HG03025 (cell line): ENCODE measurements at regions not wholly inside any gene's neighbourhood (a gene's known extent, or its start where the extent isn't known, plus 50 kb on each side); places are given as distances from the start of the nearest gene placed in this dataset.

ENCODE experiments used
- ATAC-seq: cut with Tn5 transposase; IDR thresholded peaks from one replicate; pipeline ENCODE4 v1.9.1; 2021; ENCODE audit warnings: mild to moderate bottlenecking, moderate library complexity; ENCODE audit not compliant: unreplicated experiment, low FRiP score

DNA sequence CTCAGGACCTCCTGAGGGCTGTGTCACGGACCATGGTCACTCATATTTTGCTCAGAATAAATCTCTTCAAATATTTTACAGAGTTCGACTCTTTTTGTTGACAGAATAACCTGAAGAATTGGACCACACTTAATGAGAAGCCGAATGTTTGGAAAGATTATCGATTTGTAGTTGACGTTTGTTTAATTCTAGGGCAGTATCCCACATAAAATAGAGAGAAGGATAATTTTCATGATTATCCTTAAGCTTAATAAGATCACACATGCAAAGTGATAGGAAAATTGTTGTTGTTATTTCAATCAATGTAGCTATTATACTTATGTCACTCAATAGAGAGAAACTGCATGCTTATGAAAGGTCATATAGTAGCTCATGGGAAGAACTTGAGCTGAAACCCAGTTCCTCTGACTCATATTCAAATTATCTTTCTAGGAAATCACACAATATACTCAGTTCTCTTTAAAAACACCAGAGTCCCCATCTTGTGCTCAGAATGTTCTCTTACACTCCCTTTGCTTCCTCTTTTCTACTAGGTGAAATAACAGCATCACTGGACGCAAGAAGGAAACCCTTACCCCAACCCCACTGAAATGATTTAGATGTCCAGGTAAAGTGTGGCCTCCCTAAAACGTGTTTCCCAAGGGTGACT, 982.1 kb downstream of the TSN start:
- peak; percentile 85 for ATAC-seq

DNA sequence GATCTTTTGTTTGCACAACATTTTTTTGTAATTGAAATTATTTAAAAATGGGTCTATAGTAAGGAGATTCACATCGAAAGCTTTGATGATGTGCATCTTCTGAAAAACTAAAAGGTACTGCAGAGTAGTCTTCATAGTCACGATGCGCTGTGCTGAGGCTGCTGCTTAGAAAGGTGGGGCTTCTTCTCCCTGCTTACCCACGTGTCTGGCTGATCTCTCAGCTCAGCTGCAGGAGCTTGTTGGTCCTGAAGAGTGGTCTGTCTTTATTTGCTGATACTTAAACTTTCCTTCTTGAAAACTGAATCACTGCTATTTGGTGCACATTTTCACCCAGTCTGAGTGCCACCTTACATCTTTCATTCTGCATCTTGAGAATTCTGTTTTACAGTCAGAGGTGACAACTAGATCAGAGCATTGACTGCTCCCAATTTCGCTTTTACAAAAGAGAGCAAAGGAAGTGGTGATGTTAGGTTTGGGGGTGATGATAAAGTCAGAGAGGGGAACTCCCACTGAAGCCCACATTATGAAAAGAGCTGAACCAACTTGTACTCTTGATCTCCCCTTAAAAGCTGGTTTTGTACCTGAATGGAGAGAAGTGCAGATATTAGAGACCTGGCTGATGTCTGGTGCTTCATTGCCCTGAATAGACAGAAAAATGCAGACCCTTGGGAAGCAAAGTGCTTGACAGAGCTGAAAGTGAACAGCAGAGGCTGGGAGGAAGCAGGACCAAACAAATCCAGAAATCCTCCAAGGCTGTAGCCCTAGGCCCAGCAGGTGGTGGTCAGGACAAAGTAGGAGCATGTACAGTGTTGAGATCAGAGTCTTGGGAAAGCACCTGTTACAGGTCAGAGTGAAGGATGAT, 984.5 kb downstream of the TSN start:
- ATAC-seq, result no peak

DNA sequence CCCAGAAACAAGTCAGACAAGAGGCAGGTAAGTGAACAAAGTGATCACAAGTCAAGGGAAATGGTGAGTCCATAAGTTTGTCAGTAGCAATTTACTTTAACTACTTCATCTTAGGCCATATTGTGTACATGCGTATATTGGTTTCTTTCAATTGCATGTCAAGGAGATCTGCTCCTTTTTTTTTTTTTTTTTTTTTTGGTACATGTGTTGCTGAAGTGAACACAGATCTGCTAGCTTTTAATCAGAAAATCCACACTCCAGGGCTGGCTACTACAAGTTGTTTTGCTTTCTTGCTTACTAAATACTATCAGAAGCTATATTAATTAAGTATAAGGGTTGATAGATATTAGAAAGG, 985.1 kb downstream of the TSN start:
- ATAC-seq, result no peak

DNA sequence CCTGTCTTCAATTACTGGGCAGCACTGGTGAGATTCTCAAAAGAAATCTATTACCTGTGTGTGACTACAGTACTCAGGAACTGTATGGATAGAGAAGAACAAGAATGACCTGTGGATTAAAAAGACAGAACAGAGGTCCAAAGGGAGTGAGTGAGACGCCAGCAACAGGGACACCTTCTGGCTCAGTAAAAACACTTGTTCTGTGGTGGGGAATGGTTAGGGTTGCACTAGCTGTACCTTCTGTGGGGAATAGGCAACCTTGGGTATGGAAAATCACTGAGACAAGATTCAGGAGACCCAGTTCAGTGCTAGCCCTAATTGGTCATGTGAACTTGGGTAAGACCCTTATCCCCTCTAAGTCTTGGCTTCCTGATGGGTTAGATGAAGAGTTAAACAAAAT, 986.0 kb downstream of the TSN start:
- ATAC-seq, result no peak

DNA sequence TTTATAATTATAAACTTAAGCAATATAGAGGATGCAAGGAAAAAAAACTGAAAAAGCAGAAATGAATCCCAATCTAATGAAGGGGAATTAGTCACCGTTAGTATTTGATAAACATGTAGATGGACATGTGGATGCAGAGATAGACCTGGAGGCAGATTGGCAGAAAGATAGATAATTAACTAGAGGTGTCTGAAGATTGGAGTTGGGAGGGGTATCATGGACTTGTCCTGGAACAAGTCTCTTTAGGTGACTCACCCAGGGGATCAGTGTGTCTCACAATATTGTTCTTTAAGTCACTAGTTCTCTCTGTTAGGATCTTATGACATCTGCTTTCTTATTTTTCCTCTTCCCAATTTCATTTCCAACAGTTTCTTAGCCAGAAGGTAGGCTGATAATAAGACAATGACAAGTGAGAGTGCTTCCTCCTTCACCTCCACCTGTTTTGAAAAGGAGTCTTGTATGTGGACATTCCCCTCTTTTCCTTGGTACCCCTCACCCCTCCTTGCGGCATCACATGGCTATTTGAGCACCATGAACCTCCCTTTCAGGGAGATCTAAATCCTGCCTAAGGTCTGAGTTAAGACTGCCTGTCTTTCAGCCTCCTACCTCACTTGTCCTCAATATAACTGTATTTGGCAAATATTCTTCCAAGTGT, 987.7 kb downstream of the TSN start:
- ATAC-seq, result no peak

DNA sequence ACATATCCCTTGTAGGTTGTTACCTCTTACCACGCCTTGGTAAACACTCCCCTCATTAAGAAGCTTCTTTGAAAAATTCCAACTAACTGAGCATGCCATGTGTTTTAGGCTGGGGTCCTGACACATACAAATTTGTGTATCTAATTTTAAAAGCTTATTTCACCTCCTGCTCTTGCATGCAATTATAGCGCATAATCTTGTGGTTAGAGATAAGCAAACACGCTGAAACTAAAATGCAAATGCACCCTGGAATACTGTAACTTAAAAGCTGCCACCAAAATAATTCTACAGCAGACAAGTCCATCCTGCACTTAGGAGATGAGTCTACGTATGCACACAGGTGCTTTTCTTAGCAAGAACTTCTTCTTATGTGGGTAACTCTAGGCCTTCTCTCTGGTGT, 990.2 kb downstream of the TSN start:
- ATAC-seq, result no peak

DNA sequence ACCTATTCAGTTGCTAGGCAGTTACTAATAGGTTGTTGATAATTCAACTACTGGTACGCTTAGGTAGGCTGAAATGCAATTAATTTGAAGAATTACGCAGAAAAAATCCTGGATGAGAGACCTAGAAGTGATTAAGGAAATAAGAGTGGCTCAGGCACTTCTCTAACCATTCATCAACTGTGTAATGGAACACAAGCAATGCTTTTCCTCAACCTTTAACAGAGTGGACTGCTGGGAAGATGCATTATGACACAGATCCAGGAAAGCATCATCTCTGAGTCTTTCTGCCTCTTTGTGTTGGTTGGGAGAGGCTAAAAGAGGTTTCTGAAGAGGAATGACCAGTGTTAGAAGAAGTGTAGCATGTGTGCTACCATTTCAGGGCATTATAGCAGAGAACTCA, 992.2 kb downstream of the TSN start:
- no peak for ATAC-seq

DNA sequence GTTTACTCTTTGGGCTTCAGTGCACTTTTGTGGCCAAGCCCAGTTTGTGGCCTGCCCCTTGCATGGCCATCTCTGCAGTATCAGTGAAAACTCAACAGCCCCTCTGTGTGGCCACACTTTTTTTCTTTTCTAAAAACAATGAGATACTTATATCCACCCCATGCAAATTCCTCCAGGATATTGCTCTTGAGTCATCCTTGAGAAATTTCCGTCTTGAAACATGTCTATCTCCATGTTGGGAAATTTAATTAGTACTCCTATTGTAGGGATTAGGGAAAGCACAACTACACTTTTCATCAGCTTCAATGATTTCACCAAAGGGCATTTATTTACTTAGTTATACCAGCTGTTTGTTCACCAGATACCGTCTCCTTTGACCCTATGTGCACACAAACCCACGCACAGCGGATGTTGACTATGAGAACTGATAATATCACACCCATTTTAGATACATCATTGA, 993.1 kb downstream of the TSN start:
- ATAC-seq, result peak; percentile 35

DNA sequence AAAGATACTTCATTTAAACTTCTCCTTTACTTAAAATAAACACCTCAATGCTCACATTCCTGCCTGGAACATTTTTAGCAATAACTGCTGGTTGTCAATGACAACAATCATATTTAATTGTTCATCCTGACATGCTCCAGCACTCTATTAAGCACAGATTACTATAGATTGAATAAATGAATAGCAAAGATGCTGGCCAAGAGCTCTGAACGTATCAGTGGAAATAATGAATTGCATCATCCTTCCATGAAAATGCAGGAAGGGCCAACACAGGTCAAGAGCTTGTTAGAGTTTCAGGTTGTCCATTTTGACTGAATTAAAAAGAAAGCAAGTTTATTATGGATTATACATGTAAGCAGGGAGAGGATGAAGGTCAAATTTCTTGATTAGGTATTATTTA, 994.0 kb downstream of the TSN start:
- ATAC-seq, result no peak

DNA sequence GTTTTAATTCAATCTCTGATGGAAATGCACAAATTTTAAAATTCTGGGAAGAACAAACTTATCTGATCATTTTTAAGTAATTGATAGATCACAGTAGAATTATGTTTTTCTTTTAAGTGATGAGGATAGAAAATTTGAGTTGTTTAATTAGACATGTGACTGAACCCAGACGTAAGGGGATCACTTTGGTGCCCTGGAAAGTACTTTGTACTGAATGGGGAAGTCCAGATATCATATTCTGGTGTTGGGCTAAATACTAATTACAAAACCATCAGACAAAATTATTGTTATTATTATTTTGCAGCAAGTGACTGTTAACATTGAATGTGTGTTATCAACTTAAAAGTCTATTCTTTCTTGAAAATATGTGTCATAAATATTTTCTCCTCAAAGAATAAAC, 994.6 kb downstream of the TSN start:
- no peak for ATAC-seq

DNA sequence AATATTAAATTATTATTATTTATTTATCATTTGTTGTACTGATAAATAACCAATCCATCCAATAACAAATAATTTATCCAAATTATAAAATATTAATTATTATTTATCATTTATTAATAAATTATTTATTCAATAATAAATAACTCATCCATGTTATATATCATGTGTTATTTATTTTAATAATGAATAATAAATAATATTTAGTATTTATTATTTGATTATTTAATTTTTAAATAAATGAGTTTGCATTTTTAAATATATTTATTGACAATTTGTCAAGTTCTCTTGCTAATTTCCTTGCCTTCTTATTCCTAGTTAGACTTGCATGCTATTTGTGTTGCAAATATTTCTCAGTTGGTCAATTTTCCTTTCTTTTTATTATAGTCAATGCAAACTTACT, 995.4 kb downstream of the TSN start:
- no peak for ATAC-seq

DNA sequence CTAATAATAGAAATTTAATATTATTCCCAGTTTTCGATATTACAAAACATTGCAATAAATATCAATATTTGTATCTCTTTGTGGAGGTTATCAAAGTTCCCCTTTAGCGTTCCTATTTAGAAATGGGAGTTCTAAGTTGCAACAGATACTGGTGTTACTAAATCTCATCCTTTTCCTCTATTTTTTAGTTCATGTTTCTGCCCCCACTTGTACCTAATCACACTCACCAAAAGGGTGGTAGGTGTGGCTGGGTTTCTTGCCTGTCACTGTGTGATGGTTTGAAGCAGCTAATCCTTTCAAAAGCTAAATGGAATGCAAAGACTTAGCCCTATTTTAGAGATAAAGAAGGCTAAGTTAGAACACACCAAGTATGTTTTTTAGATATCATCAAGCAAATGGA, 997.9 kb downstream of the TSN start:
- no peak for ATAC-seq

DNA sequence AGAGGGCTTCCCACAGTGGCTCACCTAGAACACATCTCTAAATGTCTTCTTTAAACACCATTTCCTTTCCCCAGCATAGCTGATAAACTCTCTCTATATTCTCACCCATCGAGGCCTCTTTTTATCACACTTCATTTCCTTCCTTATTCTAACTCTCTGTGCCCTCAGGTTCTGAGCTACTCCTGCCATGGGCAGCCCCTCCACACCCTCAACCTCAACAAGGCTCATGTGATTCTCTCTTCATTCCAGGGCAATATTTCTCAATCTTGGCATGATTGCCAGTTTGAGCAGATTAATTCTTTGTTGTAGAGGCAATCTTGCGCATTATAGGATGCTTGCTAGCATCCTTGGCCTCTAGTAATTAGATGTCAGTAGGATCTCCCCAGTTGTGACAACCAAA, 999.1 kb downstream of the TSN start:
- ATAC-seq, result no peak

DNA sequence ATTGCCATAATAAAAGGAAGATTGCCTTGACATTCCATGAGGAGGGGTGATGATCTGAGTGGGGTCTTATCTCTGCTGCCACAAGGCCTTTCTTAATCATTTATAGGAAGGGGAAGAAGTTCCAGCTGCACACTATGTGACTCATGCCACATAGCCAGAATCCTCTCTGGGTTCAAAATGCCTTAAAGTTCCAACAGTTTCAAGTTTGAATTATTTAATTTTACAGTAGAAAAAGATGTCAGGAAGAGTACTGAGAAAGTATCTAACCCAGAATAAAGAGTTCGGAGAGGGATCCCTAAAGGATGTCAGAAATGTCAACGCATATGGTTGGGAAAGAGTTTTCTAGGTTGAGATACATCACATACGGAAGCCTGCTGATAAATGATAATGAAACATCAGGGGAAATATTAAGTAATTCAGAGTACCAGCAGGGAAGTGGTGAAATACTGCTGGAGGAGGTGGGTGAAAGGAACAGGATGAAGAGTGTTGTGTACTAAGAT, 999.9 kb downstream of the TSN start:
- no peak for ATAC-seq

DNA sequence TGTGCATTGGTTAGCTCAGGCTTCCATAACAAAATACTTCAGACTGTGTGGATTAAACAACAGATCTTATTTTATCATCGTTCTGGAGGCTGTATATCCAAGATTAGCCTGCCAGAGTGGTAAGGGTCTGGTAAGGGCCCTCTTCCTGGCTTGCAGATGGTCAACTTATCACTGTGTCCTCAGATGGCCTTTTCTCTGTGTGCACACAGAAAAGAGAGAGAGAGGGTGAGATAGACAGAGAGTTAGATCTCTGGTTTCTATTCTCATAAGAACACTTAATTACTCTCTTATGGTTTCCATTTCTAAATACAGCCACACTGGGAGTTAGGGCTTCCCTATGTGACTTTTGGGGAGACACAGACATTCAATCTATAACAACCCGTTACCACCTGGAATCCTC, 1003.5 kb downstream of the TSN start:
- ATAC-seq, result peak; percentile 70

DNA sequence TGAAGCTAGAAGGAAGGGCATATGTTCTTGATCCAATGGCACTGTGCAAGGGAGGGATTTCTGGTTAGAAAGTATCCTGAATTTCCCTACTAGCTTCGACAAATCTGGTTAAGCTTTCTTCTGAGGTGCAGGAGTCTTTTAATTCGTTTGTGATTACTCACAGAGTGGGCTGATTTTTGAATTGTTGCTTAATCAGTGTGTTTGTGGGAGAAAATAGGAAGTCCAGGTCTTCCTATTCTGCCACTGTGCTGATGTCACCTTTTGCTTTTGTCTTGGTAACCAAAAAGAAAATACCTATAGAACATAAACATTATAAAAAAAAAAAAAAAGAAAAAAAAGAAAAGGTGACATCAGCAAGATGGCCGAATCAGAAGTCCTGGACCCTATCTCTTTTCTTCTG, 1008.6 kb downstream of the TSN start:
- no peak for ATAC-seq

DNA sequence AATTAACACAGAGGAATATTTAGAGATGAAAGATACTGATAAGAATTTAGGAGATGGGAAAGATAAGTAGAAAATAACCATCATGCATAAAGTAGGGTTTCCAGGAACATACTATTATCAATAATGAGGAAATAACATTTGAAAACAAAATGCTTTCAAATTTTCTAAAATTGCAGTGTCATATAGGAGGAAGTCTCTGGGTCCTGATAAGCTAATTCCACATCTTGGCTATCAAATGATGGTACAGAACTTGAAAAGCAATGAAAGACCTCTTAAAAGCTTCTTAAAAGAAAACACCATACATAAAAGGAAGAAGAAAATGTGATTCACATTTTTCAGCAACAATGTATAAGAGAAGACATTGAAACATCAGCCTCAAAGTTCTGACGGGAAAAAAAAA, 1024.8 kb downstream of the TSN start:
- ATAC-seq, result no peak

DNA sequence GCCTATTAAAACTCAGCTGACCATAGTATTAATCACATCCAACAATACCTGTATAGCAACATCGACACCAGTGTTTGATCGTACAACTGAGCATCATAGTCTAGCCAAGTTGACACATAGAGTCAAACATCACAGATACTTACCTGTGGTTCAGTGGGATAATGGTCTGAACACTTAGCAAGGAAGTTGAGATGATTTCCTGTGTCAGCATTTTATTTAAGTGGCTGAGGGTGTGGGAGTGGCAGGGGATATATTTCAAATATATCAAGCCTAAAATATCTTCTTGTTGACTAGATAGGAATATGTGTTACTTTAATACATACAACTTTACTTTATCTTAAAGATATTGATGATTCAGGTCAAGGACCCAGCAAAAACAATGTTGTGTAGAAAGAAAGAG, 1038.6 kb downstream of the TSN start:
- ATAC-seq, result no peak

DNA sequence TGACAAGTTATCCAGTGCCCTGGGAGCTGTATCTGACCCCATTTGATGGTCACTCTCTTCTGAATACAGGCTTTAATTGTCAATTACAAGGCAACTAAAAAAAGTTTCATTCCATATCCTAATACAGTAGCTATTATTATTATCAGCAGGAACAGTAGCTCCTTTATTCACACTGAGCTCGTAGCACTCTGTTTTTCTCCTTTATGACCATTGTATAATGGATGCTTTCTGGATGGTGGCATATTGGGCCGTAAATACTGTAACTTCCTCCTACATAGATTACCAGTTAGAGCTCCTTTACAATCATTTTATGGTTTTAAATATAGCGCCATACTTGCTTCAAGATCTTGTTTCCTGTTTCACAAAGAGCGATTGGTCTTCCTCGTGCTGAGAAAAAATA, 1040.3 kb downstream of the TSN start:
- no peak for ATAC-seq

DNA sequence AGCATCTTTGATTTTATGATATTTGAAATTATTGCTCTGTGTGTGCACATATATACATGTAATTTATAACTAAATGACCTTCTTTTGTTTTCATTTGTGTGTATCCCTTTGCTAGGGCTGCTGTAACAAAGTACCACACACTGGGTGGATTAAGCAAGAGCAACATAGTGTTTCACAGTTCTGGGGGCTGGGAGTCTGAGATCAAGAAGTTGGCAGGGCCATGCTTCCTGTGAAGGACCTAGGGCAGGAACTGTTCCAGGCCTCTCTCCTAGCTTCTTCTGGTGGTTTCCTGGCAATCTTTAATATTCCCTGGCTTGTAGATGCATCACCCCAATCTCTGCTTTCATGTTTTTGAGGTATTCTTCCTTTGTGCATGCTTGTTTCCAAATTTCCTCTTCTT, 1043.9 kb downstream of the TSN start:
- ATAC-seq, result no peak

DNA sequence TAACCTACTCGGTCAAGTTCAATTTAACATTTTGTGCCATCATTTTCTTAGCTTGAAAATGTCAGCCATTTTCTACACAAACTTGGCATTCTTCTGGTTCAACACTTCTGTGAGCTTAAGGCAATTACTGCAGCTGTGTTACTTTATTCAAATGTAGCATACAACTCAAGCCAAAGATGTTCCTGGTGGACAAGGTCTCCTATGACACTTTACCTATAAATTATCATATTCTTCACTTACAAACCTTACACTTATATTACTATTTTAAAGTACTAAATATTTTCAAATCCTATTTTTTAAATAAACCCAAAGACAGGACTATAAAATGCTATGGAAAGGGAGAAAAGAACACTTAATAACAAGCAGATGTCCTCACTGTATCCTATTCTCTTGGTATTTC, 1045.3 kb downstream of the TSN start:
- ATAC-seq, result no peak

DNA sequence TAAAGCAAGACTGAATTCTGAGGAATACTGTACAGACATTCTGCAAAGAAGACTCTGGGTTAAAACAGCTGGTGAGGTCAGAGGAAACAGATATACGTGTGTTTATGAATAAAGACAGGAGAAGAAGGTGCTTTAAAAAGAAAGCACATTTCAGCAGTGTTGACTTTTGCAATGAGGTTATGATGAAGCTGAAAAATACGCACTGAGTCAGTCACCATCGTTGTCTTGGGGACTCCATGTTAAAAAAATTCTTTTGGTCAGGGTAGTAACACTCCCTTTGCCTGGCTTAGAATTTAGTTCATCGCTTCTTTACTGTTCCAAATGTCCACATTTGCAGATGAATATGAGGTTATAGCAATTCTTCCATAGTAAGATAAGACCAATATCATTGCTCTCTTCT, 1049.0 kb downstream of the TSN start:
- no peak for ATAC-seq
